HAP-1 (cell line): ENCODE measurements at regions not wholly inside any gene's neighbourhood (a gene's known extent, or its start where the extent isn't known, plus 50 kb on each side); places are given as distances from the start of the nearest gene placed in this dataset.
"Not testable (repeated sequence)": the region's sequence is repeated elsewhere in the genome, so short reads cannot be mapped to it uniquely, and the experiment has no call there.

Experiments
- DNase-seq, 2 experiments: peaks; one replicate each; pipeline ENCODE4 v3.0.0-alpha.2; 2016 to 2020; ENCODE audit warnings: low spot score in 2 of 2
- H3K27me3 ChIP-seq: fragments of 250-450 bp; sonication (Bioruptor Pico); 2 replicates; pipeline ENCODE4 v1.5.1; 2020; ENCODE audit warnings: low read depth, mild to moderate bottlenecking, moderate library complexity
- H3K36me3 ChIP-seq: fragments of 250-450 bp; sonication (Bioruptor Pico); replicated peaks from 2 replicates; pipeline ENCODE4 v1.5.1; 2020; ENCODE audit warnings: mild to moderate bottlenecking
- H3K4me1 ChIP-seq: fragments of 250-450 bp; sonication (Bioruptor Pico); 2 replicates; pipeline ENCODE4 v1.5.1; 2020; ENCODE audit warnings: mild to moderate bottlenecking
- H3K4me3 ChIP-seq: fragments of 250-450 bp; sonication (Bioruptor Pico); 2 replicates; pipeline ENCODE4 v1.5.1; 2020; ENCODE audit warnings: mild to moderate bottlenecking, moderate library complexity
- H3K9me3 ChIP-seq: fragments of 250-450 bp; sonication (Bioruptor Pico); 2 replicates; pipeline ENCODE4 v1.5.1; 2020; ENCODE audit warnings: mild to moderate bottlenecking, moderate library complexity
- in situ Hi-C: fragments of 300-500 bp; cut with MboI; formaldehyde crosslinking; loops from 3 replicates; pipeline ENCODE4 v1.14.3; 2020; ENCODE audit warnings: low sequenced_read_pairs, inconsistent platforms, mixed read lengths

DNA sequence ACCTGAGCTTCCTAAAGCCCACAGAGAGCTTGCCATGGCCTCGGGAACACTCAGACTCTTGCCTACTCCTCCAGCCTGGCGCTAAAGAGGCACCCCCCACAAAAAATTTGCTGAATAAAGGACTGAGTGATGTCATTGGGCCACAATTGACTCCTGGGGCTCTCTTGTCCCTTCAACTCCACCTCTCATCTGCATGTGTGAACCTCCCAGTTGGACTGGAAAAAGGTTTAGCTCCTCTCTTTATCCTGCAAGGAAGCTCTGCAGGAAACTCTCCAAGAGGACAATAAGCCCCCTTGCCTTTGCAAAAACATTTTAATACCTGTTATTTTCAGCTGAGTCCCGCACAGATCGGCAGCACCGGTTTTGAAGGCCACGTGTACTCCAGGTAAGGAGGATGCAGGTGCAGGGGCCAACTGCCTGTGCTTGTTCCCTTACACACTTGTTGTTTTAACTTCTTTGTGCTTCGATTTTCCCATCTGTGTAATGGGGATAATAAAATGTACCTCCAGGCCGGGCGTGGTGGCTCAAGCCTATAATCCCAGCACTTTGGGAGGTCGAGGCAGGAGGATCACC lies 107.3 kb downstream of the TFAP2C start:
- no peak for DNase-seq
- no peaks in the 10 kb centered on the region for H3K9me3 ChIP-seq
- H3K36me3 ChIP-seq: no peaks in the 10 kb centered on the region
- H3K27me3 ChIP-seq: no peaks in the 10 kb centered on the region
- no peaks in the 10 kb centered on the region for H3K4me1 ChIP-seq
- in situ Hi-C loops: no loop called here
- no peak overlapping the region for H3K4me3 ChIP-seq

DNA sequence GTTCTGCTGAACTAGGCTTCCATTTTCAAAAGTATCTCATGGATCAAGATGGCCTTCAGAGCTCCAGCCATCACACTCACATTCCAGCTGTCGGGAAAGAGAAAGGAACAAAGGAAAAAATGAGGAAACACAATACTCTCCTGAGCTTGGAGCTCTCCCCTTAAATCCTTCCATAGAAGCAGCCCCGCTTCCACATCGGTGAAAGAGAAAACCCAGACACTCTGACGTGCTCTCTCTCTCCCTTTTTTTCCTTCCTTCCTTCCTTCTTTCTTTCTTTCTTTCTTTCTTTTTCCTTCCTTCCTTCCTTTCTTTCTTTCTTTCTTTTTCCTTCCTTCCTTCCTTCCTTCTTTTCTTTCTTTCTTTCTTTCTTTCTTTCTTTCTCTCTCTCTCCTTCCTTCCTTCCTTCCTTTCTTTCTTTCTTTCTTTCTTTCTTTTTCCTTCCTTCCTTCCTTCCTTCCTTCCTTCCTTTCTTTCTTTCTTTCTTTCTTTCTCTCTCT lies 115.3 kb downstream of the TFAP2C start:
- H3K27me3 ChIP-seq, H3K4me3 ChIP-seq, H3K9me3 ChIP-seq, DNase-seq, H3K36me3 ChIP-seq, in situ Hi-C loops, H3K4me1 ChIP-seq: not testable (repeated sequence)

DNA sequence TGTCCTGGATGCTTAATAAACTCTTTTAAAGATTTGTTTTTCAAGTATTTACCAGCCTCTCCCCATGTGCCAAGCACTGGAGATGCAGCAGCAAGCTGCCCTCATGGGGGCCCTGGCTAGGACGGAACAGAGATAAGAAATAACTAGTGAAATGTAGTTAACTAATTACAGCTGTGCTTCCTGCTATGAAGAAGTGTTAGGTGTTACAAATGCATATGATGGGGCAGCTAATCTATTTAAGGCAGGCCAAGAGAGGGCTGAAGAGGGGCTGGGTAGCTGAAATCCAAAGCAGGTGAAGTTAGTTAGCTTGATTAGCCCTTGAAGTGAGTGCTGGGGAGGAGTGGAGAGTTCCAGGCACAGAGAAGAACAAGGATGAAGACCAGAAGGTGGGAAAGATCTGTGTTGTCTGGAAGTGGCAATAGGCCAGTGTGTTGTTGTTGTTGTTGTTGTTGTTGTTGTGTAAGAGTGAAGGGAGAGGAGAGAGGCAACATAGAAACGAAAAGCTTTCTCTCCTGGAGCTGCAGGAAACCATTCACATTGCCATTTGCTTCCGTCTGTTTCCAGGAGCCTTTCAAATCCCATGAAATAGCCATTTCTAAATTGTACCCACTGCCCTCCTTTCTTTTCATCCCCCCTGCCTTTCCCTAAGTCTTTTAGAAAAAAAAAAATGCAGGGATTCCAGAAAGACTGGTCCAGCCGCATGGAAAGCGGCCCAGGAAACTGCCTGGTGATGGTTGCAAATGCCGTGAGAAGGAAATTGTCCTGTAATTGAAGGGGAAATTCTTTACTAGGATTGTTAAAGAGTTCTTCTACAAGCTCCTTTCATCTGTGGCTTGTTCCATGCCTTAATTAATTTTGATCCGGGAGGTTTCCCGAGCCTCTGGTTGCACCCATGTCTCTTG lies 119.6 kb downstream of the TFAP2C start:
- Histone ChIP-seq H3K9me3 (no peaks in the 10 kb centered on the region), H3K27me3 (no peaks in the 10 kb centered on the region), H3K36me3 (no peaks in the 10 kb centered on the region), H3K4me1 (no peaks in the 10 kb centered on the region), H3K4me3 (no peak overlapping the region)
- in situ Hi-C loops: no loop called here
- no peak for DNase-seq

- Histone ChIP-seq H3K4me3 (no peak overlapping the region), H3K36me3 (no peaks in the 10 kb centered on the region), H3K4me1 (no peaks in the 10 kb centered on the region), H3K27me3 (no peaks in the 10 kb centered on the region), H3K9me3 (no peaks in the 10 kb centered on the region)
- peak; percentile 31 to 69 for DNase-seq
- in situ Hi-C loops: no loop called here
These were observed 121.3 kb downstream of the TFAP2C start for GRCh38 chr20:56750430-56750829.

- no peak overlapping the region for H3K4me3 ChIP-seq
- H3K4me1 ChIP-seq: no peaks in the 10 kb centered on the region
- H3K36me3 ChIP-seq: no peaks in the 10 kb centered on the region
- in situ Hi-C loops: no loop called here
- H3K27me3 ChIP-seq: no peaks in the 10 kb centered on the region
- H3K9me3 ChIP-seq: no peaks in the 10 kb centered on the region
- DNase-seq: no peak
These were observed 123.2 kb downstream of the TFAP2C start for GRCh38 chr20:56752274-56752673.

DNA sequence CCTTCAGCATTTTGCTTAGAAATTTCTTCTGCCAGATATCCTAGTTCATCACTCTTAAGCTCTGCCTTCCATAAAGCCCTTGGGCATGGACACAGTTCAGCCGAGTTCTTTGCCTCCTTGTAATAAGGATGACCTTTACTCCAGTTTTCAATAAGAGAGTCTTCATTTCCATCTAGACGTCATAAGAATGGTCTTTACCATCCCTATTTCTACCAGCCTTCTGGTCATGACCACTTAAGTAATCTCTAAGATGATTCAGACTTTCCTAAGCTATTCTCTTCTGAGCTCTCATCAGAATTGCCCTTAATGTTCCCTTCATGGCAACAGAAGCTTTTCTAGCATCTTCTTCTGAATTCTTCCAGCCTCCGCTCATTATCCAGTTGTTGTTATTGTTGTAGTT lies 126.1 kb downstream of the TFAP2C start:
- Histone ChIP-seq H3K36me3 (no peaks in the 10 kb centered on the region), H3K9me3 (no peaks in the 10 kb centered on the region), H3K4me3 (no peak overlapping the region), H3K4me1 (no peaks in the 10 kb centered on the region), H3K27me3 (no peaks in the 10 kb centered on the region)
- DNase-seq: no peak
- in situ Hi-C loops: no loop called here

DNA sequence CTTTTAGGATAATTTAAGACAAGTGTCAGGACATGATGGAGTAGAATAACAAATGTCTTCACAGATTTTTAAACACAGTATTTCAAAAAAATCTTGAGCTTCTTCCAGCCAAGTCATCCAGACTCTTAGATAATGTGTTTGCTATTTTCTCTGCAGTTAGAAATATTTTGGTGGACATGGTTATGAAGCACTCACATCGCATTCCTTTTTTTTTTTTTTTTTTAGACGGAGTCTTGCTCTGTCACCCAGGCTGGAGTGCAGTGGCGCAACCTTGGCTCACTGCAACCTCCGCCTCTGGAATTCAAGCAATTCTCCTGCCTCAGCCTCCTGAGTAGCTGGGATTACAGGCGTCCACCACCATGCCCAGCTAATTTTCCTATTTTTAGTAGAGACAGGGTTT lies 127.6 kb downstream of the TFAP2C start:
- H3K36me3 ChIP-seq, H3K9me3 ChIP-seq, H3K4me3 ChIP-seq, H3K4me1 ChIP-seq, in situ Hi-C loops, H3K27me3 ChIP-seq, DNase-seq: not testable (repeated sequence)

DNA sequence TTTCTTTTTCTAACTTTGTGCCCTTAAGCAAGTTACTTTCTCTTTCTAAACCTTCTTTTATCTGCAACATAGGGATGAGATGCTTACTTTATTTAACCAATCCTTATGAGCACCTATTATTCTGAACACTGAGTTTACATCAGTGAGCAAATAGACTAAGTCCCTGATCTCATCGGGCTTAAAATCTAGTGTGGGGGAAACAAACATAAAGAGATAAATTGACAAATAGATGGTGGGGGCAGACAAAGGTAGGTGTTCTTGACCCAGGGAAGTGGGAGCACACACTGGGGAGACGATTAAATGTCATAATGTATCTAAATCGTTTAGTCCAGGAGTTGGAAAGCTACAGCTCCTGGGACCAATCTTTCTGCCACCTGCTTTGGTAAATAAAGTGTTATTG lies 129.6 kb downstream of the TFAP2C start:
- no peak for DNase-seq
- in situ Hi-C loops: no loop called here
- no peaks in the 10 kb centered on the region for H3K36me3 ChIP-seq
- H3K27me3 ChIP-seq: no peaks in the 10 kb centered on the region
- no peak overlapping the region for H3K4me3 ChIP-seq
- no peaks in the 10 kb centered on the region for H3K9me3 ChIP-seq
- no peaks in the 10 kb centered on the region for H3K4me1 ChIP-seq

DNA sequence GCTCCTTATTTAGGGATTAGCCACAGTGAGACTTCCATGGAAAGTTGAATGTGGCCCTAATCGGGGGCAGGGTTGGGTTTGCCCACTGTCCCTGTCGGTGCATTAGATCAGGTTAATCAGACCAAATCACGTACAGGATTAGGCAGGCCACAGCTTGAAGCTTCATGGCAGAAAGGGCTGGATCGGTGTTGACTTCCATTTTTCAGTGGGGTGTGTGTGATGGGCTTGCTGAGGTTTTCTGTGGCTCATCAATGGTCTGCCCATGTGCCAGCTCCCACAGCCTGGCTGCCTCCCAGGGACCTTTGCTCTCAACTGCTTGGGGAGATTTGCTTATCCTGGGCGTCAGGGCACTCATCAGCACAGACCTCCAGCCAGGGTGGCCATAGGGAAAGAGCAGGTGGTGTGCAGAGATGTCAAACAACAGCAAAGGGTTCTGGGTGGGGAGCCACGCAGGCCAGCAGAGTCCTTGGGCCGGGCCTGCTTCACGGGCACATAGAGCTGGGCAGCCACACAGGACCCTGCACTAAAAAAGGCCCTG lies 130.7 kb downstream of the TFAP2C start:
- no peak for DNase-seq
- Histone ChIP-seq H3K4me3 (no peak overlapping the region), H3K9me3 (no peaks in the 10 kb centered on the region), H3K27me3 (no peaks in the 10 kb centered on the region), H3K36me3 (no peaks in the 10 kb centered on the region), H3K4me1 (no peaks in the 10 kb centered on the region)
- in situ Hi-C loops: no loop called here

DNA sequence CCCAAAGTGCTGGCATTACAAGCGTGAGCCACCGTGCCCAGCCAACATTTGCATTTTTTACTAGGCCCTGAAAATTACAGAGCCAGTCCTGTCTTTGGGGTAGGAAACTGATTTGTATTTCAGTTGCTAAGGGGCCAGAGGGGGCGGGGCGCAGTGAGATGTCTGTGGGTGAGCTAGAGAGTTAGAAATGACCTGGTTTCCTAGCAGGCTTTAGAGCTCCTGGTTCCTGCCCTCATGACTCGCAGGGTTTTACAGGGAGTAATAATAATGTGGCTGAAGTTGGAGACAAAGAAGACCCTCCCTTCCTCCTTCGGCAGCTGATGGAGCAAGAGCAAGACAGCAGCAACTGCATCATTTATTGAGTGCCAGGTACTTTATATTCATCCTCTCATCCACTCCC lies 131.5 kb downstream of the TFAP2C start:
- Histone ChIP-seq H3K4me1 (peaks cover 7% of the 10 kb centered on the region), H3K27me3 (no peaks in the 10 kb centered on the region), H3K36me3 (no peaks in the 10 kb centered on the region), H3K9me3 (no peaks in the 10 kb centered on the region), H3K4me3 (no peak overlapping the region)
- no peak for DNase-seq
- in situ Hi-C loops: no loop called here

GRCh38 chr20:56761393-56761792 lies 132.3 kb downstream of the TFAP2C start:
- Histone ChIP-seq H3K36me3 (no peaks in the 10 kb centered on the region), H3K4me3 (no peak overlapping the region), H3K9me3 (no peaks in the 10 kb centered on the region), H3K4me1 (peaks cover 12% of the 10 kb centered on the region), H3K27me3 (no peaks in the 10 kb centered on the region)
- in situ Hi-C loops: no loop called here
- DNase-seq: no peak

- Histone ChIP-seq H3K27me3 (no peaks in the 10 kb centered on the region), H3K36me3 (no peaks in the 10 kb centered on the region), H3K4me3 (no peak overlapping the region), H3K4me1 (peaks cover 12% of the 10 kb centered on the region), H3K9me3 (no peaks in the 10 kb centered on the region)
- DNase-seq: no peak
- in situ Hi-C loops: no loop called here
These were observed 133.3 kb downstream of the TFAP2C start for GRCh38 chr20:56762401-56762800.

GRCh38 chr20:56762829-56763228 lies 133.7 kb downstream of the TFAP2C start:
- no peak for DNase-seq
- Histone ChIP-seq H3K27me3 (no peaks in the 10 kb centered on the region), H3K4me3 (no peak overlapping the region), H3K9me3 (no peaks in the 10 kb centered on the region), H3K4me1 (peaks cover 12% of the 10 kb centered on the region), H3K36me3 (no peaks in the 10 kb centered on the region)
- in situ Hi-C loops: no loop called here

- no peaks in the 10 kb centered on the region for H3K27me3 ChIP-seq
- H3K4me1 ChIP-seq: peaks cover 12% of the 10 kb centered on the region
- no peaks in the 10 kb centered on the region for H3K9me3 ChIP-seq
- H3K4me3 ChIP-seq: no peak overlapping the region
- no peak for DNase-seq
- H3K36me3 ChIP-seq: no peaks in the 10 kb centered on the region
- in situ Hi-C loops: no loop called here
These were observed 135.6 kb downstream of the TFAP2C start for GRCh38 chr20:56764671-56765070.
